GM19351 (cell line): ENCODE measurements at regions not wholly inside any gene's neighbourhood (a gene's known extent, or its start where the extent isn't known, plus 50 kb on each side); places are given as distances from the start of the nearest gene placed in this dataset.
A peak's percentile ranks its signal among the peaks of the same experiment; 100 is the strongest.
"Not testable (repeated sequence)": the region's sequence is repeated elsewhere in the genome, so short reads cannot be mapped to it uniquely, and the experiment has no call there.

Experiments used
- ATAC-seq: cut with Tn5 transposase; IDR thresholded peaks from one replicate; pipeline ENCODE4 v1.9.1; 2021; ENCODE audit warnings: mild to moderate bottlenecking, moderate library complexity; ENCODE audit not compliant: unreplicated experiment

GRCh38 chr6:27047725-27048124, 199.8 kb upstream of the PRSS16 start:
- not testable (repeated sequence) for ATAC-seq

- ATAC-seq = no peak
Measured at GRCh38 chr6:27049863-27050781, 197.4 kb upstream of the PRSS16 start.

GRCh38 chr6:27052082-27052730, 195.3 kb upstream of the PRSS16 start:
- not testable (repeated sequence) for ATAC-seq

GRCh38 chr6:27052731-27053082, 194.8 kb upstream of the PRSS16 start:
- no peak for ATAC-seq

- no peak for ATAC-seq
Measured at GRCh38 chr6:27053738-27054137, 193.8 kb upstream of the PRSS16 start.

GRCh38 chr6:27056615-27057014, 190.9 kb upstream of the PRSS16 start:
- no peak for ATAC-seq

GRCh38 chr6:27059621-27060425, 187.7 kb upstream of the PRSS16 start:
- no peak for ATAC-seq

- ATAC-seq = no peak
Measured at GRCh38 chr6:27061235-27061993, 186.1 kb upstream of the PRSS16 start.

GRCh38 chr6:27062755-27063154, 184.7 kb upstream of the PRSS16 start:
- ATAC-seq = no peak

GRCh38 chr6:27065183-27065582, 182.3 kb upstream of the PRSS16 start:
- no peak for ATAC-seq

- no peak for ATAC-seq
Measured at GRCh38 chr6:27066381-27066780, 181.1 kb upstream of the PRSS16 start.

- no peak for ATAC-seq
Measured at GRCh38 chr6:27066802-27067201, 180.7 kb upstream of the PRSS16 start.

GRCh38 chr6:27073441-27073840, 174.1 kb upstream of the PRSS16 start:
- no peak for ATAC-seq

GRCh38 chr6:27076116-27076515, 171.4 kb upstream of the PRSS16 start:
- no peak for ATAC-seq

- peak; percentile 83 for ATAC-seq
Measured at GRCh38 chr6:27078734-27079357, 168.7 kb upstream of the PRSS16 start.

- no peak for ATAC-seq
Measured at GRCh38 chr6:27081188-27081587, 166.3 kb upstream of the PRSS16 start.

- ATAC-seq = no peak
Measured at GRCh38 chr6:27081931-27082330, 165.6 kb upstream of the PRSS16 start.

- no peak for ATAC-seq
Measured at GRCh38 chr6:27088068-27088467, 159.4 kb upstream of the PRSS16 start.

GRCh38 chr6:27091661-27092315, 155.7 kb upstream of the PRSS16 start:
- ATAC-seq = peak; percentile 68

- ATAC-seq = no peak
Measured at GRCh38 chr6:27092316-27092692, 155.2 kb upstream of the PRSS16 start.
